Suprapubic skin (tissue), 4 donors: ENCODE measurements at regions not wholly inside any gene's neighbourhood (a gene's known extent, or its start where the extent isn't known, plus 50 kb on each side); places are given as distances from the start of the nearest gene placed in this dataset.

Experiments used
- DNase-seq, 2 donors: peaks; one replicate each; pipeline ENCODE4 v3.0.0-alpha.2; 2019; ENCODE audit warnings: low spot score in 2 of 2
- H3K27ac ChIP-seq: fragments of 200-600 bp; sonication (generic); one replicate; pipeline ENCODE4 v1.5.1; 2019
- H3K27me3 ChIP-seq: fragments of 200-600 bp; sonication (generic); one replicate; pipeline ENCODE4 v1.5.1; 2019
- H3K36me3 ChIP-seq: fragments of 200-600 bp; sonication (generic); one replicate; pipeline ENCODE4 v1.5.1; 2019
- H3K4me1 ChIP-seq: fragments of 200-600 bp; sonication (generic); one replicate; pipeline ENCODE4 v1.5.1; 2019
- H3K4me3 ChIP-seq: fragments of 200-600 bp; sonication (generic); one replicate; pipeline ENCODE4 v1.5.1; 2019; ENCODE audit warnings: mild to moderate bottlenecking
- H3K9me3 ChIP-seq: fragments of 200-600 bp; sonication (generic); one replicate; pipeline ENCODE4 v1.5.1; 2019
- CTCF ChIP-seq, 2 donors: fragments of 200-600 bp in 1 of 2; fragments of 450-650 bp in 1 of 2; sonication (generic) in 1 of 2; IDR thresholded peaks; one replicate each; pipeline ENCODE4 v1.5.1; 2016 to 2019; ENCODE audit warnings: antibody characterized with exemption in 2 of 2, mild to moderate bottlenecking in 1 of 2, moderate library complexity in 1 of 2
- EP300 ChIP-seq: sonication (generic); formaldehyde crosslinking; IDR thresholded peaks from one replicate; pipeline ENCODE4 v1.6.1; 2017; ENCODE audit warnings: antibody characterized with exemption
- POLR2A ChIP-seq, 2 donors: fragments of 450-650 bp; IDR thresholded peaks; one replicate each; pipeline ENCODE4 v1.6.1; 2017; ENCODE audit warnings: antibody characterized with exemption in 2 of 2, mild to moderate bottlenecking in 2 of 2, moderate library complexity in 2 of 2
- POLR2AphosphoS5 ChIP-seq, 3 donors: sonication (generic); formaldehyde crosslinking; IDR thresholded peaks; one replicate each; pipeline ENCODE4 v1.6.1; 2017; ENCODE audit warnings: antibody characterized with exemption in 3 of 3
- WGBS: methylation state at CpG from one replicate; pipeline ENCODE4 v1.1.5; 2018; 5-methylcytosine and 5-hydroxymethylcytosine counted together

- under 1% methylated on average over 48 of the region's 78 CpGs for WGBS
These were observed 61.3 kb upstream of the EPB41L1 start for GRCh38 chr20:36093025-36093803.

GRCh38 chr20:36093804-36094145 lies 60.8 kb upstream of the EPB41L1 start:
- 0% methylated on average over 2 of the region's 2 CpGs for WGBS
- H3K27ac ChIP-seq: peak overlapping the region; percentile 83
- no peak for TF ChIP-seq EP300
- no peak for TF ChIP-seq CTCF (IDR thresholded peaks at IDR 0.05)
- TF ChIP-seq POLR2A (IDR thresholded peaks at IDR 0.05): no peak
- TF ChIP-seq POLR2AphosphoS5 (IDR thresholded peaks at IDR 0.05): no peak
- H3K4me1 ChIP-seq: peaks cover 55% of the 10 kb centered on the region
- H3K27me3 ChIP-seq: peaks cover 3% of the 10 kb centered on the region
- H3K36me3 ChIP-seq: no peaks in the 10 kb centered on the region
- H3K9me3 ChIP-seq: no peaks in the 10 kb centered on the region
- no peak for DNase-seq
- H3K4me3 ChIP-seq: peak overlapping the region; percentile 80

More at GRCh38 chr20:36093025-36093803, 61.3 kb upstream of the EPB41L1 start:
- TF ChIP-seq POLR2AphosphoS5 (IDR thresholded peaks at IDR 0.05) (no peak), POLR2A (IDR thresholded peaks at IDR 0.05) (no peak), EP300 (no peak), CTCF (IDR thresholded peaks at IDR 0.05) (no peak)
- peaks cover 50% of the 10 kb centered on the region for H3K4me1 ChIP-seq
- H3K27me3 ChIP-seq: peaks cover 3% of the 10 kb centered on the region
- peak overlapping the region; percentile 83 for H3K27ac ChIP-seq
- no peaks in the 10 kb centered on the region for H3K36me3 ChIP-seq
- DNase-seq: peak; percentile 83 to 86
- H3K9me3 ChIP-seq: no peaks in the 10 kb centered on the region
- peak overlapping the region; percentile 80 for H3K4me3 ChIP-seq

- 45% methylated on average over 6 of the region's 6 CpGs for WGBS
These were observed 60.0 kb upstream of the EPB41L1 start for GRCh38 chr20:36094497-36094896.

GRCh38 chr20:36096435-36096834 lies 58.1 kb upstream of the EPB41L1 start:
- DNase-seq: no peak
- Histone ChIP-seq H3K27ac (peak overlapping the region; percentile 30), H3K9me3 (no peaks in the 10 kb centered on the region), H3K27me3 (no peaks in the 10 kb centered on the region), H3K4me1 (peaks cover 63% of the 10 kb centered on the region), H3K36me3 (no peaks in the 10 kb centered on the region), H3K4me3 (no peak overlapping the region)
- TF ChIP-seq POLR2AphosphoS5 (IDR thresholded peaks at IDR 0.05) (no peak), POLR2A (IDR thresholded peaks at IDR 0.05) (no peak), EP300 (no peak), CTCF (IDR thresholded peaks at IDR 0.05) (no peak)

More at GRCh38 chr20:36094497-36094896, 60.0 kb upstream of the EPB41L1 start:
- Histone ChIP-seq H3K27me3 (peaks cover 2% of the 10 kb centered on the region), H3K9me3 (no peaks in the 10 kb centered on the region), H3K4me3 (peak overlapping the region; percentile 80), H3K36me3 (no peaks in the 10 kb centered on the region), H3K27ac (peak overlapping the region; percentile 83), H3K4me1 (peaks cover 62% of the 10 kb centered on the region)
- no peak for DNase-seq
- TF ChIP-seq EP300 (no peak), POLR2AphosphoS5 (IDR thresholded peaks at IDR 0.05) (no peak), CTCF (IDR thresholded peaks at IDR 0.05) (no peak), POLR2A (IDR thresholded peaks at IDR 0.05) (no peak)

- Histone ChIP-seq H3K27me3 (no peaks in the 10 kb centered on the region), H3K36me3 (no peaks in the 10 kb centered on the region), H3K9me3 (no peaks in the 10 kb centered on the region), H3K4me1 (peaks cover 62% of the 10 kb centered on the region), H3K4me3 (no peak overlapping the region), H3K27ac (peak overlapping the region; percentile 78)
- DNase-seq: no peak
- TF ChIP-seq CTCF (IDR thresholded peaks at IDR 0.05): no peak
- TF ChIP-seq POLR2A (IDR thresholded peaks at IDR 0.05): no peak
- no peak for TF ChIP-seq EP300
- no peak for TF ChIP-seq POLR2AphosphoS5 (IDR thresholded peaks at IDR 0.05)
- WGBS: 40% methylated on average over 4 of the region's 4 CpGs
These were observed 57.0 kb upstream of the EPB41L1 start for GRCh38 chr20:36097337-36098151.
